OCI-LY1 (cell line): ENCODE measurements at regions not wholly inside any gene's neighbourhood (a gene's known extent, or its start where the extent isn't known, plus 50 kb on each side); places are given as distances from the start of the nearest gene placed in this dataset.

ENCODE experiments used
- H2AFZ ChIP-seq: fragments of 200-600 bp; sonication (generic), shearing (Covaris generic); 2 replicates; pipeline ENCODE4 v1.6.0; 2014; ENCODE audit warnings: antibody characterized with exemption, mild to moderate bottlenecking, low read length
- H3F3A ChIP-seq: fragments of 200-600 bp; sonication (generic), shearing (Covaris generic); 2 replicates; pipeline ENCODE4 v1.6.0; 2014; ENCODE audit warnings: mild to moderate bottlenecking, antibody characterized with exemption, low read length, moderate library complexity; ENCODE audit not compliant: insufficient read depth
- H3K27ac ChIP-seq: fragments of 200-600 bp; sonication (generic); 2 replicates; pipeline ENCODE4 v1.5.1; 2014; ENCODE audit warnings: low read length, mixed run types, mild to moderate bottlenecking, low read depth; ENCODE audit not compliant: poor library complexity, severe bottlenecking
- H3K27me3 ChIP-seq: fragments of 200-600 bp; sonication (generic); 2 replicates; pipeline ENCODE4 v1.6.0; 2014; ENCODE audit warnings: antibody characterized with exemption, mild to moderate bottlenecking, low read length, moderate library complexity; ENCODE audit not compliant: insufficient read depth
- H3K36me3 ChIP-seq: fragments of 200-600 bp; sonication (generic); 2 replicates; pipeline ENCODE4 v1.6.1; 2014; ENCODE audit warnings: mild to moderate bottlenecking, antibody characterized with exemption, low read length, moderate library complexity, mixed read lengths; ENCODE audit not compliant: insufficient read depth
- H3K4me1 ChIP-seq: fragments of 200-600 bp; sonication (generic); 2 replicates; pipeline ENCODE4 v1.5.1; 2014; ENCODE audit warnings: mild to moderate bottlenecking, low read length, moderate library complexity; ENCODE audit not compliant: insufficient read depth, severe bottlenecking
- H3K4me2 ChIP-seq: fragments of 200-600 bp; sonication (generic), shearing (Covaris generic); 2 replicates; pipeline ENCODE4 v1.6.1; 2014; ENCODE audit warnings: low read length
- H3K4me3 ChIP-seq: fragments of 200-600 bp; sonication (generic); 2 replicates; pipeline ENCODE4 v1.5.1; 2014; ENCODE audit warnings: low read length, low read depth, mild to moderate bottlenecking, mixed read lengths; ENCODE audit not compliant: poor library complexity, severe bottlenecking
- H3K79me2 ChIP-seq: fragments of 200-600 bp; shearing (Covaris generic); 2 replicates; pipeline ENCODE4 v1.6.1; 2016; ENCODE audit warnings: mixed run types, low read length, mixed read lengths; ENCODE audit not compliant: insufficient read depth
- H3K9ac ChIP-seq: fragments of 200-600 bp; sonication (generic), shearing (Covaris generic); 2 replicates; pipeline ENCODE4 v1.6.1; 2014; ENCODE audit warnings: mild to moderate bottlenecking, low read length, mixed read lengths
- H3K9me2 ChIP-seq: fragments of 200-600 bp; sonication (generic), shearing (Covaris generic); 2 replicates; pipeline ENCODE4 v1.6.1; 2014; ENCODE audit warnings: low read depth, mild to moderate bottlenecking, low read length, mixed read lengths
- H3K9me3 ChIP-seq: fragments of 200-600 bp; shearing (Covaris generic); 2 replicates; pipeline ENCODE4 v1.6.1; 2014; ENCODE audit warnings: low read length, mixed read lengths
- H4K20me1 ChIP-seq: fragments of 200-600 bp; sonication (generic), shearing (Covaris generic); 2 replicates; pipeline ENCODE4 v1.6.0; 2016; ENCODE audit warnings: mild to moderate bottlenecking, low read length; ENCODE audit not compliant: insufficient read depth
- EZH2 ChIP-seq: fragments of 200-600 bp; sonication (generic), shearing (Covaris generic); IDR thresholded peaks from 2 replicates; pipeline ENCODE4 v1.8.0; 2017; ENCODE audit warnings: borderline replicate concordance, mixed run types, mild to moderate bottlenecking, antibody characterized with exemption, low read length, moderate library complexity, mixed read lengths
- TF ChIP-seq, protein P1 (sequence below): fragments of 200-600 bp; sonication (generic), shearing (Covaris generic); IDR thresholded peaks from 2 replicates; pipeline ENCODE4 v1.5.1; 2017; ENCODE audit warnings: mild to moderate bottlenecking, antibody characterized with exemption, low read length, moderate library complexity, mixed read lengths

DNA sequence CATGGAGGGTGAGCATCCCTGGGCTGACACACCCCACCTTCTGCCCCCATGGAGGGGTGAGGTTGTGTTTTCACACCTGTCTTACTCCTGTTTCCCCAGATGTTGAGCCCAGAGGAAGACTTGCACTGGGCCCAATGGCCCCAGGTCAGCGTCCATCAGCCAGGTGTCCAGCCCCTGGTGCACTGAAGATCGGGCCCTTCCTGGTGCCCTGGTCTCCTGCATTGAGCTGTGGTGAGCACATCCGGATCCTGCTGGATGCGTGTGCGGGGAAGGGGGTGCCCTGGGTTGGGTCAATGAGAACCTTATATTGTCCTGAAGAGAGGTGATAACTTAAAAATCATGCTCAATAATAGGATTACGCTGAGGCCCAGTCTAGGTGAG is 227.3 kb downstream of the SNRPN start:
- Histone ChIP-seq H3K9ac (no peak overlapping the region), H3K9me2 (no peaks in the 10 kb centered on the region), H3F3A (no peaks in the 10 kb centered on the region), H3K36me3 (no peaks in the 10 kb centered on the region), H3K4me2 (no peak overlapping the region), H3K9me3 (no peaks in the 10 kb centered on the region), H3K4me1 (no peaks in the 10 kb centered on the region), H2AFZ (no peak overlapping the region), H3K79me2 (no peaks in the 10 kb centered on the region), H3K27ac (no peak overlapping the region), H3K4me3 (no peak overlapping the region), H4K20me1 (no peaks in the 10 kb centered on the region), H3K27me3 (no peaks in the 10 kb centered on the region)
- no peak for TF ChIP-seq EZH2
- TF ChIP-seq, protein P1, sequence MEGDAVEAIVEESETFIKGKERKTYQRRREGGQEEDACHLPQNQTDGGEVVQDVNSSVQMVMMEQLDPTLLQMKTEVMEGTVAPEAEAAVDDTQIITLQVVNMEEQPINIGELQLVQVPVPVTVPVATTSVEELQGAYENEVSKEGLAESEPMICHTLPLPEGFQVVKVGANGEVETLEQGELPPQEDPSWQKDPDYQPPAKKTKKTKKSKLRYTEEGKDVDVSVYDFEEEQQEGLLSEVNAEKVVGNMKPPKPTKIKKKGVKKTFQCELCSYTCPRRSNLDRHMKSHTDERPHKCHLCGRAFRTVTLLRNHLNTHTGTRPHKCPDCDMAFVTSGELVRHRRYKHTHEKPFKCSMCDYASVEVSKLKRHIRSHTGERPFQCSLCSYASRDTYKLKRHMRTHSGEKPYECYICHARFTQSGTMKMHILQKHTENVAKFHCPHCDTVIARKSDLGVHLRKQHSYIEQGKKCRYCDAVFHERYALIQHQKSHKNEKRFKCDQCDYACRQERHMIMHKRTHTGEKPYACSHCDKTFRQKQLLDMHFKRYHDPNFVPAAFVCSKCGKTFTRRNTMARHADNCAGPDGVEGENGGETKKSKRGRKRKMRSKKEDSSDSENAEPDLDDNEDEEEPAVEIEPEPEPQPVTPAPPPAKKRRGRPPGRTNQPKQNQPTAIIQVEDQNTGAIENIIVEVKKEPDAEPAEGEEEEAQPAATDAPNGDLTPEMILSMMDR = no peak

DNA sequence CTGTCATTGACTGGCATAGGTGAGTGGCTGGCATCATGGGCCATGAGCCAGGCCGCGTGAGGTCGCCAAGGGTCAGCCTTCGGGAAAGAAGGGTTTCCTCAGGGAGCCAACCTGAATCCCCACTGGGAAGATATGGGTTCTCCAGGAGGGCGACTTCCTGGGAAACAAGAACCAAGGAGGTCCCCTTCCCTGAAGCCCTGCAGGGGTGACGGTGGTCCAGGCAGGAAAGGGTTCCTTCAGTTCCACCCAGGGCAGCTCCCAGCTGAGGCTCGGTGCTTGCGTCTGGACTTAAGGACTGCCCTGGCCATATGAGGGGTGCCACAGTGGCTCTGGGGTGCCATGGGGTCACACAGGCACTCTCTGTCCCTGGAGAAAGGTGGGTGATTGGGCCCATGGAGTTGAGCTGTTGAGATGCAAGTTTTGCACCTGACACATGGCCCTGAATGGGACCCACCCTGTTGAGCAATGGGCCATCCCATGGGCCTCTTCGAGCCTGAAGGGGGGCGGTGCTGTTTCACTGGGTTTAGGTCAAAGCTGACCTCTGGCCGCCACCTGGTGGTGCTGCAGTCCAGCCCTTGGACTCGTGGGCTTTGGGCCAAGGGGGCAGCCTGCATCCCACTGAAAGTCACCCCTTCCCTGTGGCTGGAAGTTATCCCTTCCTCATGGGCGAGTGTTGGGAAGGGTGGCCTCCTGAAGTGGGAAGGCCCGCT is 228.1 kb downstream of the SNRPN start:
- Histone ChIP-seq H4K20me1 (no peaks in the 10 kb centered on the region), H3F3A (no peaks in the 10 kb centered on the region), H3K36me3 (no peaks in the 10 kb centered on the region), H2AFZ (no peak overlapping the region), H3K27ac (no peak overlapping the region), H3K9me2 (no peaks in the 10 kb centered on the region), H3K9ac (no peak overlapping the region), H3K9me3 (no peaks in the 10 kb centered on the region), H3K4me1 (no peaks in the 10 kb centered on the region), H3K79me2 (no peaks in the 10 kb centered on the region), H3K4me3 (no peak overlapping the region), H3K4me2 (no peak overlapping the region), H3K27me3 (no peaks in the 10 kb centered on the region)
- TF ChIP-seq, protein P1 = peak; percentile 16; the same call in 1 of the 2 replicates
- TF ChIP-seq EZH2 = no peak

DNA sequence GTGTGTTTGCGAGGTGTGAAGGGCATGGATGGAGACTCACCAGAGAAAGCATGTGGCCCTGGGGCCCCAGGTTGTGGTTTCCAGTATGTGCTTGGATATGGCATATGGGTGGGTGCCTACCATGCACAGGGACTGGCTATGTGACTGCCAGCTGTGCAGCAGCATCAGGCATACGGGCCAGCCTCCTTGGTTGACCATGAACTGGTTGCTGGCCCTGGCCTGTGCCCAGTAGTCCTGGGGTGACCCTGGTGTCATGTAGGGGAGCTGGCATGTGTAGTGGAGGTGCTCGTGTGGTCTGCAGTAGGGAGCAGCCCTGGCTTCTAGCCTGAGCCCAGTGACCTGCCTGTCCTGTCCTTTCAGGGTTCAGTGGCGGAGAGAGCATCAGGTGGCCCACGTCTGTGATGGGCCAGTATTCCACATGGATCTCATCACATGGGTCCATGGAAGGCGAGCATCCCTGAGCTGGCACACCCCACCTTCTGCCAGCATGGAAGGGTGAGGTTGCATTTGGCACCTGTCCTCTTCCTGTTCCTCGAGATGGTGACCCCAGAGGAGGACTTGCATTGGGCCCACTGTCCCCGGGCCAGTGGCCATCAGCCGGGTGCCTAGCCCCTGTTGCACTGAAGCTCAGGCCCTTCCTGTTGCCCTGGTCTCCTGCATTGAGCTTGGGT is 228.9 kb downstream of the SNRPN start:
- Histone ChIP-seq H3K4me2 (no peak overlapping the region), H3K4me1 (no peaks in the 10 kb centered on the region), H3K9me2 (no peaks in the 10 kb centered on the region), H3K9ac (no peak overlapping the region), H4K20me1 (no peaks in the 10 kb centered on the region), H3K9me3 (no peaks in the 10 kb centered on the region), H2AFZ (no peak overlapping the region), H3K4me3 (no peak overlapping the region), H3K36me3 (no peaks in the 10 kb centered on the region), H3K27ac (no peak overlapping the region), H3K27me3 (no peaks in the 10 kb centered on the region), H3K79me2 (no peaks in the 10 kb centered on the region), H3F3A (no peaks in the 10 kb centered on the region)
- TF ChIP-seq, protein P1 = no peak
- no peak for TF ChIP-seq EZH2
